SH-SY5Y (cell line): ENCODE measurements at regions not wholly inside any gene's neighbourhood (a gene's known extent, or its start where the extent isn't known, plus 50 kb on each side); places are given as distances from the start of the nearest gene placed in this dataset.

Experiments used
- GATA2 ChIP-seq: IDR thresholded peaks from 2 replicates; pipeline ENCODE4 v1.6.1; 2011; ENCODE audit warnings: mild to moderate bottlenecking, low read depth, low read length
- GATA3 ChIP-seq: IDR thresholded peaks from 2 replicates; pipeline ENCODE4 v1.6.1; 2011; ENCODE audit warnings: low read depth, mild to moderate bottlenecking, low read length, moderate library complexity

GRCh38 chr3:165640970-165641369 lies 196.3 kb downstream of the BCHE start:
- TF ChIP-seq GATA3, result no peak
- TF ChIP-seq GATA2, result no peak
